GM23248 (cell line): ENCODE measurements at regions not wholly inside any gene's neighbourhood (a gene's known extent, or its start where the extent isn't known, plus 50 kb on each side); places are given as distances from the start of the nearest gene placed in this dataset.

Experiments
- DNase-seq: peaks from one replicate; pipeline ENCODE4 v3.0.0-alpha.2; 2015
- H2AFZ ChIP-seq: fragments of 200-600 bp; sonication (generic); 2 replicates; pipeline ENCODE4 v1.6.1; 2016; ENCODE audit warnings: antibody characterized with exemption
- H3F3A ChIP-seq: fragments of 200-600 bp; sonication (generic); 2 replicates; pipeline ENCODE4 v1.6.1; 2016; ENCODE audit warnings: mild to moderate bottlenecking, antibody characterized with exemption, mixed run types; ENCODE audit not compliant: insufficient read depth
- H3K27ac ChIP-seq: fragments of 200-600 bp; sonication (generic); 2 replicates; pipeline ENCODE4 v1.5.1; 2016; ENCODE audit warnings: mild to moderate bottlenecking
- H3K27me3 ChIP-seq: fragments of 200-600 bp; sonication (generic); replicated peaks from 2 replicates; pipeline ENCODE4 v1.6.1; 2016; ENCODE audit warnings: mild to moderate bottlenecking; ENCODE audit not compliant: insufficient read depth
- H3K36me3 ChIP-seq: fragments of 200-600 bp; sonication (generic); 2 replicates; pipeline ENCODE4 v1.6.1; 2016; ENCODE audit warnings: low read depth, mild to moderate bottlenecking
- H3K4me1 ChIP-seq: fragments of 200-600 bp; sonication (generic); 2 replicates; pipeline ENCODE4 v1.6.1; 2016; ENCODE audit warnings: mild to moderate bottlenecking; ENCODE audit not compliant: insufficient read depth
- H3K4me2 ChIP-seq: fragments of 200-600 bp; sonication (generic); one replicate; pipeline ENCODE4 v1.6.1; 2016; ENCODE audit warnings: mild to moderate bottlenecking; ENCODE audit not compliant: unreplicated experiment
- H3K4me3 ChIP-seq: fragments of 200-600 bp; sonication (generic); 2 replicates; pipeline ENCODE4 v1.5.1; 2016; ENCODE audit warnings: mild to moderate bottlenecking
- H3K79me2 ChIP-seq: fragments of 200-600 bp; sonication (generic); 2 replicates; pipeline ENCODE4 v1.6.1; 2016; ENCODE audit warnings: mild to moderate bottlenecking; ENCODE audit not compliant: insufficient read depth
- H3K9ac ChIP-seq: fragments of 200-600 bp; sonication (generic); 2 replicates; pipeline ENCODE4 v1.6.1; 2016; ENCODE audit warnings: mild to moderate bottlenecking
- H3K9me2 ChIP-seq: fragments of 200-600 bp; sonication (generic); 2 replicates; pipeline ENCODE4 v1.6.1; 2016; ENCODE audit warnings: mixed run types, mild to moderate bottlenecking, moderate library complexity; ENCODE audit not compliant: insufficient read depth
- H3K9me3 ChIP-seq: fragments of 200-600 bp; sonication (generic); one replicate; pipeline ENCODE4 v1.6.1; 2017; ENCODE audit warnings: low read depth
- H4K20me1 ChIP-seq: fragments of 200-600 bp; sonication (generic); 2 replicates; pipeline ENCODE4 v1.6.0; 2016; ENCODE audit not compliant: insufficient read depth
- EZH2 ChIP-seq: fragments of 200-600 bp; sonication (generic); IDR thresholded peaks from 2 replicates; pipeline ENCODE4 v1.6.1; 2018; ENCODE audit warnings: antibody characterized with exemption, mild to moderate bottlenecking; ENCODE audit not compliant: insufficient read depth, poor library complexity, severe bottlenecking
- EZH2phosphoT487 ChIP-seq: fragments of 200-600 bp; sonication (generic); IDR thresholded peaks from 2 replicates; pipeline ENCODE4 v1.6.1; 2018; ENCODE audit warnings: antibody characterized with exemption, moderate library complexity, mild to moderate bottlenecking, low read depth; ENCODE audit not compliant: insufficient read depth
- WGBS, 2 experiments: methylation state at CpG; one replicate each; pipeline ENCODE4 v1.1.6; 2015 to 2017; ENCODE audit warnings: low lambda C conversion rate in 2 of 2, low coverage in 1 of 2; ENCODE audit errors: missing lambda C conversion rate in 2 of 2; 5-methylcytosine and 5-hydroxymethylcytosine counted together
- in situ Hi-C: fragments of 300-500 bp; cut with MboI; formaldehyde crosslinking; loops from 2 replicates; pipeline ENCODE4 v1.15.0; 2020

DNA sequence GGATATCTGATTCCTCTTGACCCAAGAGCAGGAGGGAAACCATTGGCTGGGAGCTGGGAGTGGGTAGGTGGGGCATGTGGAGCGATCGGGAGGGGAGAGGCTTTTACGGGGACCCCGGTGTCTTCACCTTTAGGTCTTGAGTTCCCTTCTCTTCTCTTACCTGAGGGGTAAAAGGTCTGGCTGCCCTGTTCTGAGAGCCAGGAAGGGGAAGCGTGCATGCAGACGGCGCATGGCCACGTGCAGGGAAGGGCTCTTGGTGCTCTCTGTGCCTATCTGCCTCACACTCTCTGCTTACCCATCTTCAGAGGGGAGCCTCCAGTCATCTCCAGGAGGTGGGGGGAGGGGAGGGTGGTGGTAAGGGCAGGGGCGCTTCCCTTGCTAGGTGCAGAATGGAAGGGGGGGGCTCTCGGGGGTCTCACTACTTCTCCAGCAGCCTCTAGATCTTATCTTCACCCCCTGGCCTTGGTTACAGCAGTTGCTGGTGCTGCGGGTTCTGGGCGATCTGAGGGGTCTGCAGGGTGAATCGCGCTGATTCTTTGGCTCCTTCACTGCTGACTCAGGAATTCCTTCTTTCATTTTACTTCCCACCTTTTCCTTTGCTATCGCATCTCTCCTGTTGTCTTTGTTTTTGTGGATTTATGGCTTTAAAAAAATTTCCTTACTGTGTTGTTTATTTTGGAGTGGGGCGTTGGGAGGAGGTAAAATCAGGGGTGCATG, 225.8 kb upstream of the HS6ST1 start:
- Histone ChIP-seq H3K9me3 (no peaks in the 10 kb centered on the region), H3K9ac (no peak overlapping the region), H3K9me2 (no peaks in the 10 kb centered on the region), H3F3A (no peaks in the 10 kb centered on the region), H3K27me3 (no peaks in the 10 kb centered on the region), H3K4me1 (no peaks in the 10 kb centered on the region), H3K79me2 (no peaks in the 10 kb centered on the region), H4K20me1 (no peaks in the 10 kb centered on the region), H3K4me2 (no peak overlapping the region), H3K4me3 (no peak overlapping the region), H2AFZ (no peak overlapping the region), H3K27ac (no peak overlapping the region), H3K36me3 (no peaks in the 10 kb centered on the region)
- TF ChIP-seq EZH2 (no peak), EZH2phosphoT487 (no peak)
- 97% methylated on average over 16 of the region's 16 CpGs for WGBS, 2 experiments
- in situ Hi-C loops = no loop called here
- no peak for DNase-seq

DNA sequence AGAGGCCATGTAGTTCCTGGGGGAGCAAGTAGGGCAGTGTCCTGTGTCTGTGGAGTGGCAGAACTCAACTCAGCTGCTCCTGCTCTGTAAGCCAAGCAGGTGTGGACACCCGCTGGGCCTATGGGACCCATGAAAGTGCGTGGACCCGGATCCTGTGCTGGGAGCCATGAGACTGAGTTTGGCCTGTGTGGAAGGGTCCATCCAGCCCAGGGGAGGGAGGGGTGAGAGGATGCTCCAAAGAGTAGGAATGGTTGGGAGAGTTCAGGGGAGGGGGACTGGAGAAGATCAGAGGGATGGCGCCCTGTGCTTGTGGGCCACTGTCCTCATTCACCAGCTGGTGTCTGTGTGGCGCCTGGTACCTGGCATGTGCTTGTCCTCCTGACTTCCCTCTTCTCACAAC, 226.4 kb upstream of the HS6ST1 start:
- no peaks in the 10 kb centered on the region for H3K9me2 ChIP-seq
- no peak overlapping the region for H3K27ac ChIP-seq
- in situ Hi-C loops = no loop called here
- no peaks in the 10 kb centered on the region for H3K4me1 ChIP-seq
- no peak overlapping the region for H2AFZ ChIP-seq
- H3K9me3 ChIP-seq = no peaks in the 10 kb centered on the region
- H3K4me3 ChIP-seq = no peak overlapping the region
- no peak overlapping the region for H3K9ac ChIP-seq
- no peaks in the 10 kb centered on the region for H3K79me2 ChIP-seq
- H3K36me3 ChIP-seq = no peaks in the 10 kb centered on the region
- no peaks in the 10 kb centered on the region for H4K20me1 ChIP-seq
- no peak for DNase-seq
- no peak for TF ChIP-seq EZH2
- TF ChIP-seq EZH2phosphoT487 = no peak
- H3K27me3 ChIP-seq = no peaks in the 10 kb centered on the region
- WGBS, 2 experiments = 93 to 96% methylated on average over 4 to 5 of the region's 5 CpGs
- H3K4me2 ChIP-seq = no peak overlapping the region
- H3F3A ChIP-seq = no peaks in the 10 kb centered on the region

DNA sequence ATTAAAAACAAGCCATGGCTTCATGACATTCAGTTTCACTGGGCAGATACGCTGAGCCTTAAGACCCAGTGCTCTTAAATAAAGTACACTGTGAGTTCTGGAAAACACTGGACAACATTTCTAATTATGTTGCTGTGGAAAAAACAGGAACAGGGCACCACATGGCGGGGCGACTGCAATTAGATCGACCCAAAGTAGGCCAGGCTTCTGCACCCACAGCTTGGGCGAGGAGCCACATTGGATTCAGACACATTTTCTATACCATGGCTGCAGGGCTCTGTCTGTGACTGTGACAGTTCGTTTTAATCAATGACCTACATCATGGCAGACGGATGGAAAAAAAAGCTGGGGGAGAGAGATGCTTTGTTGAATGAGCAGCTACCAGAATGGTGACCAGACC, 227.2 kb upstream of the HS6ST1 start:
- no peaks in the 10 kb centered on the region for H3K9me3 ChIP-seq
- no peak overlapping the region for H3K4me3 ChIP-seq
- H3F3A ChIP-seq = no peaks in the 10 kb centered on the region
- H3K9ac ChIP-seq = no peak overlapping the region
- no peak overlapping the region for H2AFZ ChIP-seq
- H3K36me3 ChIP-seq = no peaks in the 10 kb centered on the region
- DNase-seq = no peak
- in situ Hi-C loops = no loop called here
- H3K4me2 ChIP-seq = no peak overlapping the region
- WGBS, 2 experiments = 90 to 92% methylated on average over 7 of the region's 7 CpGs
- H3K4me1 ChIP-seq = no peaks in the 10 kb centered on the region
- no peaks in the 10 kb centered on the region for H3K79me2 ChIP-seq
- no peaks in the 10 kb centered on the region for H3K27me3 ChIP-seq
- TF ChIP-seq EZH2 (no peak), EZH2phosphoT487 (no peak)
- no peaks in the 10 kb centered on the region for H4K20me1 ChIP-seq
- H3K9me2 ChIP-seq = no peaks in the 10 kb centered on the region
- H3K27ac ChIP-seq = no peak overlapping the region

DNA sequence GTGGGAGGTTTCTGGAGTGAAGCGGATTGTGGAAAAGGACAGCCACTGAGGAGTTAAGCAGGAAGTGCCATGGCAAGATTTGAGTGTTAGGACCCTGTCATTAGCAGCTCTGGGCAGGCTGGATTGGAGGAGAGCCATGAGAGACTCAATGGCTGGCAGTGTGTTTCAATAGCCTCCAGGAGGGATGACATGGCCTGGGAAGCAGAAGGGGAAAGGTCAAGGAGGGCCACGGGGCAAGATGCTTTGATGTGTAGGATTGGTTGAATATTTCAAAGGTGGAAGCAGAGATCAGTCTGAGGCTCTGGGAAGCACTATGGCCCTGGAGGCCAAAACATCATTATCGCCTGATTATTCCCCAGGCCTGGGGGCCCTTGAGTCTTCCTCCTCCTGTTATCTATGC, 229.0 kb upstream of the HS6ST1 start:
- no peaks in the 10 kb centered on the region for H3K9me3 ChIP-seq
- no peak overlapping the region for H3K27ac ChIP-seq
- H3K4me3 ChIP-seq = no peak overlapping the region
- no peaks in the 10 kb centered on the region for H3K9me2 ChIP-seq
- no peaks in the 10 kb centered on the region for H4K20me1 ChIP-seq
- TF ChIP-seq EZH2 (no peak), EZH2phosphoT487 (no peak)
- H2AFZ ChIP-seq = no peak overlapping the region
- in situ Hi-C loops = no loop called here
- no peak overlapping the region for H3K4me2 ChIP-seq
- H3K36me3 ChIP-seq = no peaks in the 10 kb centered on the region
- H3K27me3 ChIP-seq = no peaks in the 10 kb centered on the region
- no peaks in the 10 kb centered on the region for H3K4me1 ChIP-seq
- H3F3A ChIP-seq = no peaks in the 10 kb centered on the region
- 62 to 66% methylated on average over 3 of the region's 3 CpGs for WGBS, 2 experiments
- H3K9ac ChIP-seq = no peak overlapping the region
- no peak for DNase-seq
- H3K79me2 ChIP-seq = no peaks in the 10 kb centered on the region
